Cardiac muscle cell (in vitro differentiated cells and primary cell): ENCODE measurements at regions not wholly inside any gene's neighbourhood (a gene's known extent, or its start where the extent isn't known, plus 50 kb on each side); places are given as distances from the start of the nearest gene placed in this dataset.

ENCODE experiments used
- DNase-seq, 2 donors: peaks; one replicate each; pipeline versions ENCODE4 v3.0.0 to v3.0.0-alpha.2; 2010 to 2017; ENCODE audit warnings: low read depth in 1 of 2, low spot score in 1 of 2
- H3K27ac ChIP-seq: fragments of 200-600 bp; sonication (generic); 2 replicates; pipeline ENCODE4 v1.5.1; 2016
- H3K27me3 ChIP-seq: fragments of 200-600 bp; sonication (generic); 2 replicates; pipeline ENCODE4 v1.6.0; 2016; ENCODE audit warnings: control low read depth
- H3K36me3 ChIP-seq: fragments of 200-600 bp; sonication (generic); 2 replicates; pipeline ENCODE4 v1.5.1; 2016; ENCODE audit warnings: control low read depth
- H3K4me1 ChIP-seq: fragments of 200-600 bp; sonication (generic); 2 replicates; pipeline ENCODE4 v1.8.1; 2017; ENCODE audit warnings: low read depth, mild to moderate bottlenecking, mixed run types
- H3K4me3 ChIP-seq: fragments of 200-600 bp; sonication (generic); 2 replicates; pipeline ENCODE4 v1.5.1; 2016; ENCODE audit warnings: mild to moderate bottlenecking
- H3K9me3 ChIP-seq: fragments of 200-600 bp; sonication (generic); 2 replicates; pipeline ENCODE4 v1.5.1; 2017; ENCODE audit warnings: low read depth, mild to moderate bottlenecking, control low read depth
- CTCF ChIP-seq: IDR thresholded peaks from 2 replicates; pipeline ENCODE4 v1.5.1; 2012; ENCODE audit warnings: low read depth, mild to moderate bottlenecking, low read length

- Histone ChIP-seq H3K36me3 (no peaks in the 10 kb centered on the region), H3K27ac (no peak overlapping the region), H3K4me3 (no peak overlapping the region), H3K9me3 (no peaks in the 10 kb centered on the region), H3K4me1 (no peaks in the 10 kb centered on the region), H3K27me3 (no peaks in the 10 kb centered on the region)
- DNase-seq: no peak
- TF ChIP-seq CTCF: no peak
Observed at GRCh38 chr13:80265348-80265747, 75.6 kb downstream of the SPRY2 start.

GRCh38 chr13:80263745-80264513, 77.0 kb downstream of the SPRY2 start:
- H3K27me3 ChIP-seq: no peaks in the 10 kb centered on the region
- H3K4me1 ChIP-seq: no peaks in the 10 kb centered on the region
- H3K27ac ChIP-seq: no peak overlapping the region
- no peak overlapping the region for H3K4me3 ChIP-seq
- H3K9me3 ChIP-seq: no peaks in the 10 kb centered on the region
- no peak for DNase-seq
- H3K36me3 ChIP-seq: no peaks in the 10 kb centered on the region
- no peak for TF ChIP-seq CTCF

GRCh38 chr13:80262051-80262695, 78.8 kb downstream of the SPRY2 start:
- H3K4me3 ChIP-seq: no peak overlapping the region
- no peak for DNase-seq
- no peak for TF ChIP-seq CTCF
- no peaks in the 10 kb centered on the region for H3K36me3 ChIP-seq
- H3K9me3 ChIP-seq: no peaks in the 10 kb centered on the region
- H3K27me3 ChIP-seq: no peaks in the 10 kb centered on the region
- no peak overlapping the region for H3K27ac ChIP-seq
- no peaks in the 10 kb centered on the region for H3K4me1 ChIP-seq

GRCh38 chr13:80259159-80259558, 81.8 kb downstream of the SPRY2 start:
- no peaks in the 10 kb centered on the region for H3K27me3 ChIP-seq
- no peaks in the 10 kb centered on the region for H3K36me3 ChIP-seq
- H3K9me3 ChIP-seq: no peaks in the 10 kb centered on the region
- no peaks in the 10 kb centered on the region for H3K4me1 ChIP-seq
- no peak for DNase-seq
- H3K4me3 ChIP-seq: no peak overlapping the region
- H3K27ac ChIP-seq: no peak overlapping the region
- TF ChIP-seq CTCF: no peak

GRCh38 chr13:80256352-80256932, 84.5 kb downstream of the SPRY2 start:
- no peak overlapping the region for H3K27ac ChIP-seq
- no peaks in the 10 kb centered on the region for H3K4me1 ChIP-seq
- H3K36me3 ChIP-seq: no peaks in the 10 kb centered on the region
- no peak overlapping the region for H3K4me3 ChIP-seq
- no peak for DNase-seq
- H3K27me3 ChIP-seq: no peaks in the 10 kb centered on the region
- no peak for TF ChIP-seq CTCF
- H3K9me3 ChIP-seq: no peaks in the 10 kb centered on the region
